ENCODE measurements at regions not wholly inside any gene's neighbourhood (a gene's known extent, or its start where the extent isn't known, plus 50 kb on each side); places are given as distances from the start of the nearest gene placed in this dataset.

DNA sequence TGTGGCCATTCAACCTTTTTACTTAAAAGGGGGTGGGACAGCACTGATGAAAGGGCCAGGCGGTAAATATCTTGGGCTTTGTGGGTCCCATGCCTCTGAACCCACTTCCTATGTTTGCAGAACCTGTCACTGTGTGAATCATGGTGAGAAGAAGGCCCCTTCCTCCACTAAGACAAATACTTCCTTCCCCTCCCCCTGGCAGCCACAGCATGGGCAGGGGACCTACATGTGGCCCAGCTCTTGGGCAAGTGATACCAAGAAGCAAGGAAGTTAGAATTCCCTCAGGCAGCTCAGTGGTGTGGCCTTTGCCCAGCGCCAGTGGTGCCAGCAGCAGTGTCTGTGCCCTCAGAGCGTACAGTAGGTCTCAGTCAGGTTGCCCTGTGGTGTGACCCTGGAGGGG, 168.6 kb downstream of the TRIM33 start:
- no peak for DNase-seq

DNA sequence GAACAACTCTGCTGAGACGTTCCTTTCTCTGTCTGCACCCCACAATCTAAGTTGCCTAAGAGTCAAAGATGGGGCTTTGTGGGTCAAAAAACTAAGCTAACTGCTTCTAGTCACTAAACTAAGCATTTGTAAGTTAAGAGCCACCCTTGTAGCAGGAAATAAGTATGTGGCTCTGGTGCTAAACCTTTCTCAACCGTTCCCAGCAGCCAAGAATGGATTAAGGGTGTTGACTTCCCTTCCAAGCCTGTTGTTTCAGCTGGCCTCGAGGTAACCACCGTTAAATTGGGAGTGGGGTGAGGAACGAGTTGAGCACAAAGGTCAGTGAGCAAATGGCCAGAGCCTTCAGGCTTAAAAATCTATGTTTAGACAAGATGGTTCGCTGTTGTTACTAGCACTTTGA, 169.1 kb downstream of the TRIM33 start:
- DNase-seq, result no peak

DNA sequence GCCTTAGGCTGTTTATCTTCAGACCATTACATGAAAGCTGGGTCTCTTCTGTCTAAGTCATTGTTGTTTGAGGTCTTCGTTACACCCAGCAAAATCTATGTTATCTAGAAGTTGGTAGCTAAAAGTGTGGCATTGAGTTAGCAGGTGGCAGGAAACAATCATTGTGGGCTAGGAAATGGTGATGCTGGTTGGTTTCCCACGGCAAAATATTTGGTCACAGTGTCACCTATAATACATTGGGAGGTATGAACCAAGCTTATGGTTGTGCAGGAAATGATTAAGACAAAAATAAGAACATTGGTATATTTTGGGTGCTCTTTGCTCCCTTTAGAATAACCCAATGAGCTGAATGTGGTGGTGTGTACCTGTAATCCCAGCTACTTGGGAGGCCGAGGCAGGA, 169.7 kb downstream of the TRIM33 start:
- DNase-seq, result no peak

DNA sequence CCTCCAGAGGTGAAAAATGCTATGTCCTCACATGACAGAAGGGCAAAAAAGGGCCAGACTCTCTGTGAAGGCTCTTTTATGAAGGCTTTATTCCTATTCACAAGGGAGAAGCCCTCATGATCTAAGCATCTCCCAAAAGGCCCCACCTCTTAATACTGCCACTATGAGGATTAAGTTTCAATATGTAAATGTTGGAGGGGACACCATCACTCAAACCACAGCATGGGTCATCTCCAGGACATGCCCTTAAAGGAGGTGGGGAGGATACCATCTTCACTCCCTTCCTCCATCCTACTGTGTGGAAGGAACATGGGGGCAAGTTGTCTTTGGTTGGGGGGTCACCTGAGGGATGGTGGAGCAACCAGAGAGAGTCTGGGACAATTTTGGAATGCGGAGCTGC, 170.1 kb downstream of the TRIM33 start:
- no peak for DNase-seq

DNA sequence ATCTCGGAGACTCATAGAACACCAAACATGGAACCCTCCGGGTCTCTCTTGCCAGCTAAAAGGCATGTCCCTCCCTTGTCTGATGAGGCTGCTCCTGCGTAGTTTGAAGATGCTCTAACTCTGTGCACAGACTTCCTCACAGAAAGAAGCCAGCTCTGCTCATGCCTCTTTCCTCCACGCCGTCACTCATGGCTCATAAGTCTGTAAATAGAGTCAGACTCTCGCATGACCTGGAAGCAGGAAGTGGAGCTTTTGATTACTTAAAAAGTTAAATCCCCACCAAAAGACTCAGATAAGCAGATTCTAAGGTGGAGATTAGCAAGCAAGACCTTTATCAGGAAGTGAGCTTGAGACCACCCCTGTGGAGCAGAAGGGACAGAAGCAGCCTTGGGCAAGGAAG, 171.6 kb downstream of the TRIM33 start:
- DNase-seq, result no peak

DNA sequence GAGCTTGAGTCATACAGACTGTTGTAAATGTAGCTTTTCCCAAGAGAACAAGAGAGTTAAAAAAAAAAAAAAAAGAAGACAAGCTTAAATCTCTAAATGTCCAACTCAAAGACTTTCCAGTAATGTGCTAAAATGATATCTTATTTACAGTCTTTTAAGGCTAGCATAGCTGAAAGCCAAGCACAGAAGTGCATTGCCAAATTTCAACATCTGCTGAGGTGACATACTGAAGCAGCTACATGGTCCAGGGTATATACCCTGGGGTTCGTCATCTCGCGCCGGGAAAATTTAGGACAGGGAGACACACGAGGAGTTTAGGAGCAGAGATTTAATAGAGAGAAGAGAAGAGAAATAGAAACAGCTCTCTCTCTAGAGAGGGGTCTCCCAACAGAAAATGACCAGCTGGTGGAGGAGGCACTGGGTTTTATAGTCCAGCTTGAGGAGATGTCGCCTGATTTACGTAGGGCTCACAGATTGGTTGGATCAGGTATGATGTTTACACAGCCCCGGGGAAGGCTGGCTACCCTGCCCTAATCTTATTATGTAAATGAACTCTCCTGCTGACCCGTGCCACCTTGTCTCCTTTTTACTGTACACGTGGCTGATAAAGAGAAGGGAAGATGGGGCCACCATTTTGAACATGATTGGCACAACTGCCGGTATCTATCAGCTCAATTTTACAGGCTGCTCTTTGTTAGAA, 172.7 kb downstream of the TRIM33 start:
- DNase-seq, result no peak

DNA sequence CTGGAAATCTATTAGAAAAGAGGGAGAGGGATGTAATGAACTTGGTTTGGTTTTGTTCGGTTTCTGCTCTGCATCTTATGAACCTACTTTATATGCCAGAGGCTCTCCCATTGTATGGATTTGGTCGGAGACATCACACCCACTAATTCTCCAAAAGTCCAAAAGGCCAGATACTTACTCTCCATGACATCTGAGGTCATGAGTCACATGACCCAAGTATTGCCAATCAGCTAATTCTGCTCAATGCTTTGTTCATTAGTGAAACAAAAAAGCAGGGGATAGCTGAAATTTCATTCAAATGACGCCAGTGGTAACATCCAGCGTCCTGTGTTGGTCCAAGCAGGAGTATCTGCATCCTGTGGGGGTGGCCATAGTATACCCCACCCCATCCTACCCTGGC, 173.6 kb downstream of the TRIM33 start:
- DNase-seq, result no peak

DNA sequence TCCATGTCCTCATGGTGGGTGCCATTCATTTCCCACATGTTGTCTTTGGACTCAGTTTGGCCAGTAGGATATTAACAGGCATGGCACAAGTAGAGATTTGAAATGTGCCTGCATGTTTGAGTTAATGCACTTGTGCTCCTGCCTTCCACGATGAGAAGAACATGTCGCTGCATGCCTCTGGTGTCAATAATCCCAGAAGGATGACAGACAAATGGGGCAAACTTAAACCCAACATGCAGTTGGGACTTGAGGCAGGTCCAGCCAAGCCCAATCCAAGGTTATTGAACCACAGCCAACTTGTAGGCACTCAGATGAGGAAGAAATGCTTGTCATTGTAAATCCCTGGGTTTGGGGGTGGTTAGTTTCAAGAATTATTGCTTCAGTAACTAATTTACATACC, 174.6 kb downstream of the TRIM33 start:
- no peak for DNase-seq

DNA sequence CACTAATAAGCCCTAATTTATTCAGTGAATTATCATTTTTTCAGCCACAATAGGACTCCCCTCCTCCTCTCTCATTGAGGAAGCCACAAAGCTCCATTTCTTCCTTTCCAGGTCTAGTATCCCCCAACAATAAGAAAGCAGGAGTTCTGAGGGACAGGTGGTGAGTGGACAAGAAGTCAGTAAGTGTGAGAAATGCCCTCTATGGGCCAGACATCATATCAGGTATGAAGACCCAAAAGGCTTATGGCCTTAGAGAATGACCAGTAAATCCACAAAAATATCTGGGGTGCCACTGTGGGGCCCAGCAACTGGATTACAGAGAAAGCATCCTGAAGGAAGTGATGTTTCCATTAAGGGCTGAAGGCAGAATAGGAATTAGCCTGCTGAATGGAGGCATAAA, 175.7 kb downstream of the TRIM33 start:
- DNase-seq, result no peak

DNA sequence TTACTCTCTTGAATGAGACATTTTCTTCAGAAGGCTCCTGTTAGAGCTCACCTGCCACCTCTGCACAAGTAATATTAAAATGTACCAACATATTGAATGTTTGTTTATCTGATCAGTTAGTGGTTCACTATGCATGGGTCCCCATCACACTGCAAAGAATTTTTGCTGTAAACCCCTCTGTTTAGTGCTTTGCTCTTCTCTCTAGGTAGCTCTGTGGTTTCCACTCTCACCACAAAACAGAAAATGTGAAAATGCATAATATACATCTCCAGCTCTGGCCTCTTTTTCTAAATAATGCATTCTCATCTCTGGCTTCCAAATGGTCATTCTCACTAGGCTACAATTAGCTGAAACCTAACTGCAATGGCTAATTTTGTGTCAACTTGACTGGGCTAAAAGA, 176.7 kb downstream of the TRIM33 start:
- no peak for DNase-seq

DNA sequence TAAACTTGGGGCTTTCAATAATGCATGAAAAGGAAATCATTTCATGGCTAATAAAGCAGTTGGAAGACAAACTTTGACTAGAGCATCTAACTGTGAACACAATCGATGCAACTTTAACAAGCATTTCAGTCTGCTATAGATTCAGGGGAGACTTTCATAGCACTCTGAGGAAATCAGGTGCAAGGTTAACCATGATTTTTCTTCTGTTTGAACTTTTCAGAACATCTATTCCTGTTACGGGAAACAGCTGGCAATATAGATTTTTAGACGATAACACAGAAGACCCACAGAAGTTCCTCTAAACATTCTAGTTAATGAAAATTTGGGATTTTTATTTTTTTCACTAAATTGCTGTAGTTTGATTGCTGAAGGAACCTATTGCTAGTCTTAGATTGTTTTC, 177.3 kb downstream of the TRIM33 start:
- DNase-seq, result no peak

DNA sequence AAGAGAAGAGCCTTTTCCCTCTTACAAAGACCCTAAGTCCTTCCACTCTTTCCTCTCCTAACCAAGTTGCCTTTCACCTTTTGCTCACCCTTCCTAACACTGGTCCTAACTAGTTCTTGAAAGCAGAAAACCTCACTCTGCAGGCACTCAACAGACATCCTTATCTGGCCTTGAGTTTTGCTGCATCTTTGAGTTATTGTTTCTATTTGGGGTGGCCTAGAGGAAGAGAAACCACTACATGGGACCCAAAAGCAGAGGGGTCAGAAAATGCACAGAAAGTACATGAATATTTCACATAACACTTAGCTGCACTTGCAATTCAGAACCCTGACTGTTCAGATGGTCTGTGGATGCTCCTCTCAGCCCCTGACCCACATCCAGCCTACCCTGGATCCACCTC, 178.3 kb upstream of the SYT6 start:
- no peak for DNase-seq

DNA sequence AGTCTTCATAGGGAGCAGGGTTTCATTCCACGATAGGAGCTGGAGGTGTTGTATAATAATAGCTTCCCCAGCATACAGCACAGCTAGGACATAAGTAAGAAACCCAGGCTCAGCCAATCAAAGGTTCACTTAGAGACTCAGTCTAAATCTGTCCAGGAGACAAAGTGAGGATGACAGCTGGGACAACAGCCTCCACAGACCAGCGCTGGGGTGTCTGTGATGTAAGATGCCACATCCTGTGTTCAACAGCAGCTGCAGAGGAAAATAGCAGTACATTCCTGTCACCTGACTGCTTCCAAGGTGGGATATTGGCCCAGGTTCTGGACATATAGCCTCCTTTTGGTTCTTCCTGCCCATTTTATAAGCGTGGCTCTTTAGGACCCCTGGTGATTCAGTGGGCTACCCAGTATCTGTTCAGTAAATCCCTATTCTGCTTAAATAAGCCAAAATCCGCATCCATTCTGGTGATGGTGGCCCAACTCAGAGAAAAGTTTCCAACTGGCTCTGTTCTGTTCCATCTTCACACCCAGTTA, 176.8 kb upstream of the SYT6 start:
- no peak for DNase-seq

DNA sequence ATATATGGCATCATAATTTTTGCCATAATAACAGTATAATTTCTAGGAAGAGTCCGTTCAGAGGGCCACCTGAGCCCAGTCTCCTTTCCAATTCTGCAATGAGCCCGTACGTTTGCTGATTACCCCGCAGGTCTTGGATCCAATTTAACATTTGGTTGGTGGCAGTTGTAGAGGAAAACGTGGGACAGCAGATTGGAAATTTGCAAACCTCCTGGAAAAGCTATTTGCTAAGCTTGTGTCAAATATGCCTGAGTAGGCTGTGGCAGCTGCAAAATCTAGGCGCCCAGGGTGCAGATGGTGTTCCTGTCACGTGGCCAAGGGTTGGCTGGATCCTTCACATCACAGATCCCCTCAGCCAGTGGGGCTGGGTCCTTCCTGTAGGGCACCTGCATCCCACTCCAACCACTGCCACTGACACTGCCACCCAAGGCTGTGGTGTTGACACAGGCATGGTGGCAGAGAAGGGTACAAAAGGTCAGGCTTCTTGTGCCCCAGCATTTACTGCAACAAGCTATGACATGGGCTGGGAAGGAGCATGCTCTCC, 174.8 kb upstream of the SYT6 start:
- DNase-seq, result no peak

DNA sequence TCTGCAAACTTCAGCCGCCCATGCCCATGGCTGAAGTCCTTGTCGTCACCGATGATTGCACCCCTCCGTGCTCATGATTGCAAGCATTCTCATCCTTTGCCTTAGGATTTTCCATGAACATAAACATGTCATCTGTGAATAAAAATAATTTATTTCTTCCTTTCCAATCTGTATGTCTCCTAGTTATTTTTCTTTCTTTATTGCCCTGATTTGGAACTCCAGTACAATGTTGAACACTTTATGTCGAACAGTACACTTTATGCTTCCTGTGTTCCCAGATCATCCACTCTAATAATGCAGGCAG, 170.9 kb upstream of the SYT6 start:
- no peak for DNase-seq

DNA sequence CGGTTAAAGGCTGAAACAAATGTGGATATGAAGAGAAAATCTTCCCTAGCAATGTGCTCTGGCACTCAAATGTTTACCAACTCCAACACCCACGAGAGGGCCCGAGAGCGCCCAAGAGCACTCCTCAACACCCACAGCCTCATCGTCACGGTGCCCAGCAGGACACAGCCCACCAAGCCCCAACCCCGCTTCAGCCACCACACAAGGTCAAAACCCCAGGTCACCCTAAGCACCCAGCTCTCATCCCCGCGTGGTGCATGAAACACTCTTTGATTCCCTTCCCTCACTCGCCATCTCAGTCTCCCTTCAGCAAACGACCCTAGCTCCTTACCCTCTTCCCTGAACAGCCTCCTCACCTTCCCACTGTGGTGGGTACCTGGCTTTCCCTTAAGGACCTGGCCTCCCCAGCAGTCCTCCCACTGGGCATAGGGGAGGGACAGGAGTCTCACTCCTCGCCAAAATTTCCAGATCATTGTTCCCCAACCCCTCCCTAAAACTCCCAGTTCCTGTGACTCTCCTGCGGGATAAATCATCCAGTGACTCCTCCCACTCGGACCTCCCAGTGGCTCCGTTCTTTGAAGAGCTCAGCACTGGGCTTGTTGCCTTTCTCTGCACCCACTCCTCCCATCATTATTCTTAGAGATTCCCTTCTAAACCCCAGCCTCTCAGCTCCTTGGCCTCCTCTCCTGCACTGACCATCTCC, 170.4 kb upstream of the SYT6 start:
- no peak for DNase-seq

DNA sequence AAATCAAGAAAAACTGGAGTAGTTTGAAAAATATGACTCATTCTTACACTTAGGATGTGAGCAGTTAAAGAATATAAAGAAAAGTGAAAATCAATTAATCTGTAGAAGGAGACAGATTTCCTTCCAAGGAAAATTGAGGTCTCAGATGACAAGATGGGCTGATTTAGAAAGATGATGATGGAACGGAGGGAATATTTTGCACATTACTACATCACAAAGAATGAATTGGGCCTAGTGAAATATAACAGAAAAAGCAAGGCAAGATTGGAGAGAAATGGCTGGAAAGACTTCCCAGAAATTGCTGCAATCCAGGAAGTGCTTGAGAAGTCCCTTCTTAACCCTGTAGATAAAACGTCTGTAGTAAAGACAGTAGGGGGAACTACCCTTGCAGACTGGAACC, 169.1 kb upstream of the SYT6 start:
- no peak for DNase-seq

DNA sequence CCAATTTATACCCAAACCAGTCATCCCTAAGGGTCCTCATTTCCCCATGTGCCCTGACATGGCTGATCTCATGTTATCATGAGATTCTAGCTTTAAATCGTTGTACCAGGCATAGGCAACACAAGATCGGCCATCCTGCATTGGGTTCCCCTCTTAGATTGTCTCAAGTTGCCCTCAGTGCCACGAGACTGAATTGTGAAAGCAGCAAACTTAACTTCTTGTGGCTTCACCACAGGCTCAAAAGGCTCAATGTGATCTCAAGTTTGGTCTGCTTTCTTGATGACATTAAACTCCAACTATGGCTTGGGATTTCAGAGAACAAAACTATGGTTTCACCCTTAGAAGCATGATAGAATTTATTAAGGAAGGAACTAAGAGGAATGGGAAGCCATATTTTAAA, 168.5 kb upstream of the SYT6 start:
- no peak for DNase-seq

DNA sequence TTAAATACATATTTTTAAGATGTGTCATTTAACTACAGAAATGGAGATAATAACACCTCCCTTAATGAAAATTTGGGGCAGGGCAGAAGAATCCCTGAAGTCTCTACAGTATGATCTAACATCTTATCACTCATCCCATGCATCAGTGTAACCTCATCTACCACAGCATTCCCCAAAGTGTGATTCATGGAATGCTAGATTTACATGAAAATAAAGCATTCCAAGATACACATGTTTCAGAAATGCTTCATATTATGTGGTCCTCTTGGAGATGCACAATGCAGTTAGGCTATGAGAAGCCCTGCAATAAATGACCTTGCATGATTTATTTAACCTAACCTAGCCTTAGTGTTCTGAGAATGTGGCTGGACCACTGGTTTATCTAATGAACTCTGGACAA, 166.9 kb upstream of the SYT6 start:
- no peak for DNase-seq

DNA sequence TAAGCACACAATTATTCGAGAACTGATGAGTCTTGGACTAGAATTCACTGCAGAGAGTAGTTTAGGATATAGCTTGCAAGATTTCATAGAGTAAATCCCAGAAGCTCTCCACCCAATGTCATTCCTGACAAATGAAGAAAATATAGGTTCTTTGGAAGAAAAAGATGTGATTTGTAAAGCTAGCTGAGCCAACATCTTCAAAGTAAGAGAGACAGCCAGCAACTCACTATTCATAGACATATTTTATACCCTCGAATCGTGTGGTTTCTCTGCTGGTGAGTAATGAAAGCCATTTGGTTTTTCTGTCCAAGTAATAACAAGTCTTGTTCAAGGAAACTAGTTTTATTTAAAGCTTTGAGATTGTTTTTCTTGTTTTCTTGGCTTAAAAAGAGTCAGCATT, 165.7 kb upstream of the SYT6 start:
- no peak for DNase-seq

DNA sequence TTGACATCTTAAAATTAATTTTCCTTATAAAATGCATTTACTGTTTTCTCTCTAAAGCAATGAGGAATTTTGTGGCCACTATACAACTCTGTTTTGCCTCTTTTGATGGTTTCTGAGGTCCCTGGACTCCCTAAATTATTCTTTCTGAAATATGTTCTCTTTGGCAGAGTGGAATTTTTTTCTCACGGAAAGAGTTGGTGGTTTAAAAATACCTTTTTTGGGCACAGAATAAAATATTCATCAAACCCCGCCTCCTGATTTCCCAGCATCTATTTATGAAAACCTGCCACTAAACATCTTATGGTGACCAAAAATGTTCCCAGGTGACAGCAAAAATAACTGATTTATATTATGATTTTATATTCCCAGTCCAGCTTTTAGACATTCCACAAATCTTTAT, 165.3 kb upstream of the SYT6 start:
- DNase-seq, result no peak

DNA sequence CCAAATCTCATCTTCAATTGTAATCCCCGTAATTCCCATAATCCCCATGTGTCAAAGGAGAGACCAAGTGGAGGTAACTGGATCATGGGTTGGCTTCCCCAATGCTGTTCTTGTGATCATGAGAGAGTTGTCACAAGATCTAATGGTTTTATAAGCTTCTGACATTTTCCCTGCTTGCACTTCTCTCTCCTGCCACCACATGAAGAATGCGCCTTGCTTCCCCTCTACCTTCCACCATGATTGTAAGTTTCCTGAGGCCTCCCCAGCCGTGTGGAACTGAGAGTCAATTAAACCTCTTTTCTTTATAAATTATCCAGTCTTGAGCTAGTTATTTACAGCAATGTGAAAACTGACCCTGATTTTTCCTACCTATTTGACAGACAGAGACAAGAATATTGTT, 162.5 kb upstream of the SYT6 start:
- no peak for DNase-seq

DNA sequence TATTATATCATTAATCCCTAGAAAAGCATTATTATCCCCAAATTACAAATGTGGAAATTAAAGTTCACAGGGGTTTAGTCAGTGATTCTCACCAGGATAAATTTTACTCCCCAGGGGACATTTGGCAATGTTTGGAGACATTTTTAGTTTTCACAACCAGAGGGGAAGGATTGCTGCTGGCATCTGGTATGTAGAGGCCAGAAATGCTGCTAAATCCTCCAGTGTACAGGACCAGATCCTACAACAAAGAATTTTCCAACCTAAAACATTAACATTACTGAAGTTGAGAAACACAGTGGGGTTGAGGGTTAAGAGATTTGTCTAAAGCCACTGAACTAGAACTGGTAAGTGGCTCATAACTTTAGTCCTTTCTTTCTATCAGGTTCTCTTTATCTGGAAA, 162.0 kb upstream of the SYT6 start:
- no peak for DNase-seq

DNA sequence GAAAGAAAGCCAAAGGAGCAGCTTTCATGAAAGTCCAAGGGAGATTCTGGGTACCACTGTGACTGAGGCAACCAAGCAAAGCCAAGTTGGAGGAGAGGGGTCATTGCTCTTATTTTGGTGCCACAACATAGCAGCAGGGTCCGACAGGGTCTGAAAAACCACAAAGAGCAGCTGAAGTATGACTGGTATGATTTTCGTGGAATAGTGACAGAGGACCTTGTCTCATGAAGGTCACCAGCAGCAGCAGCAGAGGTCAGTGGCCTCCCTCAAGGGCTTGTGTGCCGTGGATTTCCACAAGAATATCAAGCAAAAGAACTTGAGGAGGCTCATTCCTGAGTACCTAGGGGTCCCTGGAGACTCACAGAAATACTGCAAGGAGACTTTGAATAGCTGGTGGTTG, 160.9 kb upstream of the SYT6 start:
- DNase-seq, result no peak

DNA sequence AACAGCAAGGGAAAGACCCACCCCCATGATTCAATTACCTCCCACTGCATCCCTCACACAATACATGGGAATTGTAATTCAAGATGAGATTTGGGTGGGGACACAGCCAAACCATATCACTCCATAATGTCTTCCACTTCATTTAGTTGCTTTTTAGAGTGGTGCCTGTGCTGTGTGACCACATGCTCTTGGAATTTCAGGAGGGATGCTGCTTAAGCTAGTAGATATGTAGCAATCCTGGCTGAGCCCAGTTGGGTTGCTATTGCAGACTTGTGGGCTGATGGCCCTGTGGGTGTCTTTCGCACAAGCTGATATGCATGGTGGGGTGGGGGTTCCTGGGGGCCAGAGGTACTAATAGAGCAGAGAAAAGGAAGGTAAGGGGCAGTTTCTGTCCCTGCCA, 160.4 kb upstream of the SYT6 start:
- no peak for DNase-seq
